Forelimb muscle (tissue), 1 donor: ENCODE measurements at regions not wholly inside any gene's neighbourhood (a gene's known extent, or its start where the extent isn't known, plus 50 kb on each side); places are given as distances from the start of the nearest gene placed in this dataset.
A peak's percentile ranks its signal among the peaks of the same experiment; 100 is the strongest.
"Not testable (repeated sequence)": the region's sequence is repeated elsewhere in the genome, so short reads cannot be mapped to it uniquely, and the experiment has no call there.

Source experiments
- DNase-seq: peaks from one replicate; pipeline ENCODE4 v3.0.0-alpha.2; 2013; ENCODE audit warnings: low read depth

DNA sequence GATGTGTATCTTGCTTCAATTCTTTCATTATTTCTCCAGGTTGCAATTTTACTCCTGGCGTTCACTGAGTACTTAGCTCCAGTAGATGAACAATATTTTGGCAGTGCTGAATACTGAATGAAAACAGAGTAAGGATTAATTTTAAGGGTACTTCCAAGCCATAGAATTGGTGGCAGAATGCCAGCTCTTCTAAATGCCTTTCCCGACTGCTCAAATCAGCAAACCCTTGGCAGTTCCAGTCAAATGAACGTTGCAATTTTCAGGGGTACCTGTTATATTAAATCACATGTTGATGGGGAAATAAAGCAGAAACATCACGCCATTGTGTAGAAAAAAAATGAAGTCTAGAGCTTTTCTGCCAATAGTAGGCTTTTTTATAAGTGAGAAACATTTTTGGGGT is 282.4 kb upstream of the RPS23 start:
- no peak for DNase-seq

DNA sequence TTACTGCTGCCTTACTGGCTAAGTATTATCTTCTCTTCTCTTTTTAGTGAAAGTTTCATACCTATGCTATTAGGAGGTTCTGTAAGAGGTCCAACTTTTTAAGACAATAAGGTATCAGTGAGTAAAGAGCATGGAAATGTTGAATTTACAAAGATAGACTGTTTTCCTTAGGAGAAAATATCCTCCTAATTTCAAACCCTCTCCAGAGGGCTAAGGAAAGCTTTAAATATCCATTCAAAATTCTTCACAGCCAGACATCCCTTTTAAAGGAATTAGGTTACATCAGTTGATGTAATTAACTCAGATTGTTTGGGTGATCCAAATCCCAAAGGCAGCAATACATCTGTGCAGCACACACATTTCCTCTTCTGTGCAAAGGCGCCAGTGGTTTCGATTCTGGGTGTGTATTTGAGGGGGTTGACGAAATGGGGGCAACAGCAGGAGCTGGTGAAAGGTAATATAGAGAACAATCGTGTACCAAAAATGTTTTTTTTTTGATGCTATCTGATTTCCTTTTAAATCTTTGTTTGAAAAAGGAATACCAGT is 273.8 kb upstream of the RPS23 start:
- no peak for DNase-seq

DNA sequence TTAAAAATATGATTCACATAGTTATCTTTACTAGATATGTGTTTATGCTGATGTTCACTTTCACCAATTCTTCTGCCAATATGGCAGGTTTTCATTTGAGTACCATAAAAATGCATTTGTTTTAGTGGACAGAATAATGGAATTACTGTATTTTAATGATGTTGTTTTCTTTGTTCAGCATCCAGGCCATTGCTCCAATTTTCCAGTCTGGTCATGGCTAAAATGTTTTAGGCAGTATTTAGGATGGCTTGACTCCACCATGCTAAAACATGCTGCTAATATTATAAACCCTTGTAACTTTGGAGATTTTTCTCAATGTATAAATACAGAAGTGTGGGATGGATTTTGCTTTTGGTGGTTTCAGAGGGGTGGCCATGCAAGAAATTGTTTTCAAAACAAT is 273.0 kb upstream of the RPS23 start:
- DNase-seq, result no peak

- DNase-seq, result no peak
Observed at GRCh38 chr5:82549263-82549662, 271.1 kb upstream of the RPS23 start.

DNA sequence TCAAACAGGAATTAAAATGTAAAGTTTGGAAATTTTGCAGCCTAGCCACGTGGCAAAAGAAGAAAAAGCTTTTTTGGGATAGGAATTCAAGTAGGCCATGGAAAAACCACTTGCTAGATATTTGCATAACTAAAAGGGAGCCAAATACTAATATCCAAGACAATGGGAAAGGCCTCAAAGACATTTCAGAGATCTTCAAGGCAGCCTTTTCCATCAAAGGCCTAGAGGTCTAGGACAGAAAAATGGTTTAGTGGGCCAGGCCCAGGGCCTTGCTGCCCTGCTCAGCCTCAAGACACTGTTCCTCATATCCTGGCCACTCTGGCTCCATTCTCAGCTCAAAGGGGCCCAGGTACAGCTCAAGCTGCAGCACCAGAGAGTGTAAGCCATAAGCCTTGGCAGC is 265.9 kb upstream of the RPS23 start:
- DNase-seq, result no peak

DNA sequence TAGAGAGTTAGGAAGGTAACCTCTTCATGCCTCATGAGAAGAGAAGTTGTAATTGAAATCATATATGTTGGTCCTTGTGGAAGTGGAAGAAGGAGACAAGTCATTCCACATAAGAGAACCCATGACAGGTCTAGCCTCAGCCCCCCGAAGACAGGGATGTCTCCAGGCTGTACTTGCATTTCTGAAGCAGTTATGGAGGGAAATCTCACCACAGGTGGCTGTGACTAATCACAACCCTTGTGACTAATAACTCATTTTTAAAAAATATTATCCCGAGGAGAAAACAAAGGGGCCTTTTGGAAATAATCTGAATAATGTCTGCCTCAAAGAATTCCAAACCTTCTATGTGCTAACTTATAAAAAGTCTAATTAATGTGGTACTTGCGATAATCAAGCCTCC is 262.1 kb upstream of the RPS23 start:
- no peak for DNase-seq

GRCh38 chr5:82538339-82539034 is 260.3 kb upstream of the RPS23 start:
- DNase-seq, result no peak

GRCh38 chr5:82537687-82538306 is 259.6 kb upstream of the RPS23 start:
- no peak for DNase-seq

DNA sequence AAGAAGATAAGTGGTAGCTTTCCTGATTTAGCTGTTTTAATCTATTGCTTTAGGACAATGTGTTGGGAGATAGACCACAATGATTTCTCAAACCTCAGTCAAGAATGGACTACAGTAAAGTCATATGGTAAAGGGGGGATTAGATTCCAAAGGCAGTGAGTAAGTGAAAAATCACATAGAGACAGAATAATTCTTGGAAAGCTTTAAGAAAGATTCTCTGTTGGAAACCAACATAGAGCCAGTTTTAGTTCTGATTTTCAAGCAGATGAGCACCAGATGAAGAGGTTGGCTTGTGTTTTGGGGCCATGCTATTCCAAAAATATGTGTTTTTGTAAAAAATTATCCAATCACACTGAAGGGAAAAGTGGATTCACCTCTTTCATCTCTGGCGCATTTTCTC is 256.8 kb upstream of the RPS23 start:
- peak; percentile 26 for DNase-seq

- not testable (repeated sequence) for DNase-seq
Observed at GRCh38 chr5:82532075-82532474, 253.9 kb upstream of the RPS23 start.

DNA sequence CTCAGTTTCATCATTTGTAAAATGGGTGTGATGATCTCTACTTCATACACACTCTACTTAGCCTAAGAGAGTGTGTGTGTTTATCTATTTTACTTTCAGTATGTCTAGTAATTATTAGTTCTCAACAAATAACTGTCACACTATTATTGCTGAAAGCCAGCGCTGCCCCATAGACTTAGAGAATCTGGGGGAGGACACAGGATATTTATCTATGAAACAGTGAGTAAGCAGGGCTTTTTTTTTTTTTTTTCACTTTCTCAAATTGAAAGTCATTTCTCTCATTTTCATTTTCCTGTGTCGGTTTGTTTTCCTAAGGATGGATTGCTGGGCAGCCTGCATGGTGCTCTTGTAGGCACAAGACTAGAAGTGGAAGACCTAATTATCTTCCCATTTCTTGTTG is 248.4 kb upstream of the RPS23 start:
- DNase-seq, result no peak

DNA sequence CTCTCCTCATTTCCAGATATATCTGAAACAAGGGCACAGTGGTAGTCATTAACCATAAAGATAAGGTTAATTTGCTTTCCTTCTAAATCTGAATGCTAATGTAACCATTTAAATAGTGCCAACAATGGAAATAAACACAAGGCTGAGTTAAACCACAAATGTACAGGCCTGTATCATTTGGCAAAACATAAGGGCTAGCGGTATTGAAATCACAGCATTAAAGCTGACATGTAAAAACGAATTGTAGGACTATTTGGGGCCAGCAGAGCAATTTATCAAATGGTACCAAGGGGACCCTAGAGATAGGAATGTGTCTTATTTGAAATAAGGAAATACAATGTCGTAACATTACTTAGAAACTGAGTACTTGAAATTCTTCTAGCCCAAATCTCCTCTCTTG is 247.5 kb upstream of the RPS23 start:
- DNase-seq, result no peak

DNA sequence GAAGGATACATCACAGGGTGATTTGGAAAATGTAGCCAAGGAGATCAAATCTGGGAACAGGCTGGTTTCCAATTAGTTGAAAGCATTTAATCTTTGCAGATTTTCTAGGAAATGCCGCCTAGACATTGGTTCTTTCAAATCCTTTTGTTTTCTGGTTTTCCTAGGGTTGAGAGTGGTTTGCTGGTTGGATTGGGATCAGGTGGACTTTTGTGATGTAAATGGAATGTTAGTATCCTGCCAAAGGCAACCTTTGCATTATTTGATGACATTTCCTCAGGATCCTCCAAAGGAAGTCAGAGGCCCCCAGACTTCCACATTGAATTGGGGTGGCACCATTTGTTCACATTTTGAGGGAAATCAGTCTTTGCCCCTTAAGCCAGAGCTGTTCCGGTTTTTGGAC is 245.5 kb upstream of the RPS23 start:
- no peak for DNase-seq

DNA sequence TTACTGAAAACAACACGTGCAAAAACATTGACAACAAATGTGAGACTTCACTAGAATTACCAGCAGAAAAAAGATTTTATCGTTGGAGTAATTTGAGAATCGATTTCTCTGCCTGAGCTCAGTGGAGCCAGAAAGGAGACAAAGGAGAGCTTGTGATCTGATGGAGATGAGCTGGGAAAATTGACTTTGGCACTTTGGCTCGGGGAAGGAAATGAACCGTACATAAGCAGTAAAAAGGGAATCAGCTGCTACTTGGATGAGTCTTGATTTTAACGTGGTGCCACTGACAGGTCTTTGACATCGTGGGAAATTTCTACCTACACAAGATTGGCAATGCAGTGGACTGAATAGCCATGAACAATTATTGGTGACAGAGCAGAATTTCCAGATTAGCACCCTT is 244.7 kb upstream of the RPS23 start:
- DNase-seq, result no peak

DNA sequence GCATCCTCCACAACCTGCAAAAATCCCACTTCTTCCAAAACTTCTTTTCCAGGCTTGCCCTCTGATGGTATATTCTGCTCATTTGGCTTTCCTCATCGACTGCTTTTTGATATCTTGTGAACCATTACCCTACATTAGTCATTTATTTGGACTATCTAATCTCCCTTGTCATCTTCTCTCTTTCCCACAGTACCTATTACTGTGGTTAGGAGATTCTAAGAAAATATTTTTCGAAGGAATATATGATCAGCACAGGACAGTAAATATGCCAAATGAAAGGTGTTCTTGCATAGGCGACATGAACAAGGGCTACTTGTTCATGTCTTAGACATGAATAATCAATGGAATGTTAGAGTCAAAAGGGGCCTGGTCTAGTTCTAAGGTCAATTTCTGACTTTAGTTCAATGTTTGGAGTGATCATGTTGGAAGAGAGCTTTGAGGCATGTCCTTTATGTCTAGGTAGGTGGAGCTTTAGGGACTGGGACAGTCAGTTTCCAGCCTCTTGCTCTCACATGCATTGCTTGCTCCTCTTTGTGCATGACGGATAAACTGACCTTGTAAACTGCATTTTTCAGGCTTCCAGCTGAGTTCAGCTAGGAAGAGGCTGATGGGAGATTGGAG is 243.4 kb upstream of the RPS23 start:
- DNase-seq, result no peak

- DNase-seq, result no peak
Observed at GRCh38 chr5:82519558-82519957, 241.4 kb upstream of the RPS23 start.

GRCh38 chr5:82517544-82518075 is 239.5 kb upstream of the RPS23 start:
- DNase-seq, result no peak

DNA sequence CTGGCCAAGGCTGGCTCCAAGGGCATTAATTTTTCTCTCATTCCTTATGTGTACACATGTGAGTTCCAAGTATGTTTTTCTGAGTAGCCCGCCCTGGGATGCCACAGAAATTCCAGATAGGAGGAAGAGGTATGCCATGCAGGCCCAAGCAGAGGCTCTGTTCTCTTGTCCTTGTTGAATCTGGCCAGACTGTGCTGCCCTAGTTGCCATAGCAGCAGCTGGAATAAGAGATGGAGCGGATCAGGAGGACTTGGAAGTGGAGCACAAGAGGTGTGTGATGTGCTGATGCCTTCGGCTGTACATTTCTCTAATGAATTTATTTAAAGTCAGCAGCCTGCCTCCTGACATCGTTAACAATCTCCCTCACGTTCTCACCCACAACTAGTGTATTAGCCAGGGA is 235.6 kb upstream of the RPS23 start:
- DNase-seq, result no peak

DNA sequence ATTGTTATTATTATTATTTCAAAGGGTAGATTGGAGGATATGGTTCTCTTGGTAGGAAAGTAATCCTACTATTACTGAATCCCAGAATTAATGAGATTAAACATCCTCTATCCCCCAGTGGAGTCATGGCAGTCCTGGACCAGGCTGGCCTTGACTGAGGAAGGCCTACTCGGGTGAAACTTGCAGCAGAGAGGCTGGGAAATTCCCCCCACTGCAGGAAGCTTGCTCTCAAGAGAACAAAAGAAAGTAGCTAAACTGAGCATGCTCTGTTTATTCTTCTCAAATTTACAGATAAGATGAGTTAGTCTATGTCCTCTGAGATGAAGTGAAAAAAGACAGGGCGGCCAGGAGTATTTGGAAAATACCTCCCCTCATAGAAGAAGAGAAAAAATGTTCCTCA is 233.9 kb upstream of the RPS23 start:
- no peak for DNase-seq

DNA sequence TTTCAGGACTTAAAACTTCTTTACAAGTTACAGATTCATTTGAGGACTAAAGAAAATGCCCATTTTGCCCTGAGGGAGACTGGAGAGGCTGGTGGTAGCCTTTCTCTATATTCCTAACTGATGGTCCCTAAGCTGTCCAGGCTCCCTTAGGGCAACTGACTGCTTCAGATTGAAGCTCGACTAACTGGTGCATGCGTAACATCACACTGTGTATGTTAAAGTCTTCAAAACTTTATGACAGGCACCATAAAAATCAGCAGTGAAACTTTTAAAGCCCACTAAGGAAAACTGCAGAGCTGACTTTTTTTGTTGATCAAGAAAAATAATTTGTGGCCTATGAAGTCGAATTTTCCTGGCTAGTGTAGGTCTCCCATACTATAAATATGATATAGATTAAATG is 233.0 kb upstream of the RPS23 start:
- DNase-seq, result no peak

- DNase-seq, result no peak
Observed at GRCh38 chr5:82509762-82510161, 231.6 kb upstream of the RPS23 start.

DNA sequence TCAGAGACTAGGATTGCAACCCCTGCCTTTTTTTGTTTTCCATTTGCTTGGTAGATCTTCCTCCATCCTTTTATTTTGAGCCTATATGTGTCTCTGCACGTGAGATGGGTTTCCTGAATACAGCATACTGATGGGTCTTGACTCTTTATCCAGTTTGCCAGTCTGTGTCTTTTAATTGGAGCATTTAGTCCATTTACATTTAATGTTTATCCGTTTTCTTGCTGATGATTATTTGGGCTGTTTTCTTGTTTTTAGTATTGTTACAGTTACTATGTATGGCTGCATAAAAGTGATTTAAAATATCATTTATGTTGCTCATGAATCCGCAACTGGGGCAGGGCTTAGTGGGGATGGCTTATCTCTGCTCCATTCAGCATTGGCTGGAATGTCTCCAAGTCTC is 228.2 kb upstream of the RPS23 start:
- DNase-seq, result not testable (repeated sequence)

DNA sequence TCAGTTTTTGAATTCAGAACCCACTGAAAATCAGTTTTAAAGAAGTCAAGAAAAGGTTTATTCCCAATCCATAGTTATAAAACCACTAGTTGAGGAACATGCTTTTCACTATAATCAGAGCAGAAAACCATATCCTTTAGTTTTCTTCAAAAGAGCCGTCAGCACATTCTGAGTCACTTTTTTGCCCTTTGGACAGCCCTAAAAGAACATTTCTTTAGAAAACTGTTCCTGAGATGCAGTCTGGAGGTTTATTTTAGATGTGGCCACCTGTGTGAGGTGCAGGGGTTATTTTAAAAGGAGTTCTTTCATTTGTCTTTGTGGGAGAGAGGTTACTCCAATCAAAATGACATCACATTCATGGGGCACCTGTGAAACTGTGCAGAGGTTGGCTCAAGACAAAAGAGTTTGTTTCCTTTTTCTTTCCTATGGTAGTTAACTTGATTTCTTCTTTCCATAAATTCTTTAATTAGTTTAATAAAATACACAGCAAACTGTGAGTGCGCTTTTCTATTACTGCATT is 221.6 kb upstream of the RPS23 start:
- DNase-seq, result no peak
